ENCODE measurements at regions not wholly inside any gene's neighbourhood (a gene's known extent, or its start where the extent isn't known, plus 50 kb on each side); places are given as distances from the start of the nearest gene placed in this dataset.
A peak's percentile ranks its signal among the peaks of the same experiment; 100 is the strongest.

GRCh38 chr14:51398898-51399297 is 158.9 kb downstream of the TMX1 start:
- Mint-ChIP-seq H3K4me3 (peak overlapping the region; percentile 2), H3K27ac (peak overlapping the region; percentile 71), H3K4me1 (ENCODE audit: unreplicated experiment) (peaks cover 48% of the 10 kb centered on the region), H3K36me3 (no peaks in the 10 kb centered on the region), H3K27me3 (no peaks in the 10 kb centered on the region), H3K9me3 (peaks cover 3% of the 10 kb centered on the region)
- no peak for TF ChIP-seq CTCF (conservative IDR thresholded peaks at IDR 0.05)
- no peak for DNase-seq (ENCODE audit: extremely low spot score, unreplicated experiment)

GRCh38 chr14:51400139-51400538 is 160.1 kb downstream of the TMX1 start:
- TF ChIP-seq CTCF (conservative IDR thresholded peaks at IDR 0.05) = no peak
- no peak overlapping the region for H3K4me3 Mint-ChIP-seq
- no peaks in the 10 kb centered on the region for H3K27me3 Mint-ChIP-seq
- H3K9me3 Mint-ChIP-seq = peaks cover 3% of the 10 kb centered on the region
- H3K27ac Mint-ChIP-seq = no peak overlapping the region
- H3K4me1 Mint-ChIP-seq (ENCODE audit: unreplicated experiment) = peaks cover 36% of the 10 kb centered on the region
- no peaks in the 10 kb centered on the region for H3K36me3 Mint-ChIP-seq
- no peak for DNase-seq (ENCODE audit: extremely low spot score, unreplicated experiment)

GRCh38 chr14:51401272-51401671 is 161.2 kb downstream of the TMX1 start:
- no peak for DNase-seq (ENCODE audit: extremely low spot score, unreplicated experiment)
- no peak for TF ChIP-seq CTCF (conservative IDR thresholded peaks at IDR 0.05)
- no peaks in the 10 kb centered on the region for H3K36me3 Mint-ChIP-seq
- H3K4me1 Mint-ChIP-seq (ENCODE audit: unreplicated experiment) = peaks cover 26% of the 10 kb centered on the region
- no peak overlapping the region for H3K4me3 Mint-ChIP-seq
- no peaks in the 10 kb centered on the region for H3K27me3 Mint-ChIP-seq
- peaks cover 3% of the 10 kb centered on the region for H3K9me3 Mint-ChIP-seq
- no peak overlapping the region for H3K27ac Mint-ChIP-seq

- no peaks in the 10 kb centered on the region for H3K36me3 Mint-ChIP-seq
- no peaks in the 10 kb centered on the region for H3K27me3 Mint-ChIP-seq
- peaks cover 3% of the 10 kb centered on the region for H3K9me3 Mint-ChIP-seq
- no peak overlapping the region for H3K4me3 Mint-ChIP-seq
- TF ChIP-seq CTCF (conservative IDR thresholded peaks at IDR 0.05) = no peak
- peaks cover 21% of the 10 kb centered on the region for H3K4me1 Mint-ChIP-seq (ENCODE audit: unreplicated experiment)
- no peak overlapping the region for H3K27ac Mint-ChIP-seq
- no peak for DNase-seq (ENCODE audit: extremely low spot score, unreplicated experiment)
Observed at GRCh38 chr14:51401756-51402155, 161.7 kb downstream of the TMX1 start.

GRCh38 chr14:51410897-51411296 is 170.8 kb downstream of the TMX1 start:
- no peaks in the 10 kb centered on the region for H3K27me3 Mint-ChIP-seq
- no peak overlapping the region for H3K27ac Mint-ChIP-seq
- peaks cover 9% of the 10 kb centered on the region for H3K4me1 Mint-ChIP-seq (ENCODE audit: unreplicated experiment)
- H3K36me3 Mint-ChIP-seq = no peaks in the 10 kb centered on the region
- peaks cover 2% of the 10 kb centered on the region for H3K9me3 Mint-ChIP-seq
- no peak for DNase-seq (ENCODE audit: extremely low spot score, unreplicated experiment)
- TF ChIP-seq CTCF (conservative IDR thresholded peaks at IDR 0.05) = no peak
- H3K4me3 Mint-ChIP-seq = no peak overlapping the region

GRCh38 chr14:51419685-51420084 is 179.6 kb downstream of the TMX1 start:
- Mint-ChIP-seq H3K36me3 (no peaks in the 10 kb centered on the region), H3K4me3 (no peak overlapping the region), H3K9me3 (peaks cover 14% of the 10 kb centered on the region), H3K27me3 (no peaks in the 10 kb centered on the region), H3K4me1 (ENCODE audit: unreplicated experiment) (peaks cover 4% of the 10 kb centered on the region), H3K27ac (no peak overlapping the region)
- no peak for TF ChIP-seq CTCF (conservative IDR thresholded peaks at IDR 0.05)
- DNase-seq (ENCODE audit: extremely low spot score, unreplicated experiment) = no peak
